Adrenal gland (tissue), 5 donors: ENCODE measurements at regions not wholly inside any gene's neighbourhood (a gene's known extent, or its start where the extent isn't known, plus 50 kb on each side); places are given as distances from the start of the nearest gene placed in this dataset.

Experiments
- POLR2A ChIP-seq, 2 donors: fragments of 450-650 bp; IDR thresholded peaks; one replicate each; pipeline ENCODE4 v1.6.1; 2017; ENCODE audit warnings: antibody characterized with exemption in 2 of 2, mild to moderate bottlenecking in 2 of 2, moderate library complexity in 1 of 2
- TF ChIP-seq, protein P1 (sequence below), 6 experiments: fragments of 450-650 bp in 4 of 6; fragments of 200-600 bp in 2 of 6; sonication (generic) in 1 of 6; IDR thresholded peaks; 1 replicate in 5 of 6; 2 replicates in 1 of 6; pipeline versions ENCODE4 v1.5.1 to v1.8.0; 2016 to 2021; ENCODE audit warnings: antibody characterized with exemption in 6 of 6, mild to moderate bottlenecking in 2 of 6, moderate library complexity in 1 of 6
- donor health status: DM: no; HTN: no; CAD: no.

DNA sequence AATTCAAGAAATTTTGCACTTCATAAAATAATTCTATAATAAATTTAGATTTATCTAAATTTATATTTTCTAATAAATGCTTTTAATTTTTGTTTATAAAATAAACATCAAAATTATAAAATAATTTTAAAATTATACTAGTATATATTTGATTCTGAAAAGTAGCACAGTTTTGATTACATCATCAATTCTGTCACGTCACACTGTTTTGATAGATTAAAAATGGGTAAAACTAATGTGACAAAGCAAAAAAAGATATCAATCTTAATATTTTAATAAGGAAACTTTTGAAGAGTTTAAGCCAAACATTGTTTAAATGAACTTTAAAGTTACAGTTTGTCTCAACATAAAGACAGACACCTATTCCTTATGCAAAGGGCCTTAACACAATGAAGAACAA lies 1001.8 kb downstream of the KCNT2 start:
- TF ChIP-seq POLR2A (IDR thresholded peaks at IDR 0.05): no peak
- TF ChIP-seq, protein P1, sequence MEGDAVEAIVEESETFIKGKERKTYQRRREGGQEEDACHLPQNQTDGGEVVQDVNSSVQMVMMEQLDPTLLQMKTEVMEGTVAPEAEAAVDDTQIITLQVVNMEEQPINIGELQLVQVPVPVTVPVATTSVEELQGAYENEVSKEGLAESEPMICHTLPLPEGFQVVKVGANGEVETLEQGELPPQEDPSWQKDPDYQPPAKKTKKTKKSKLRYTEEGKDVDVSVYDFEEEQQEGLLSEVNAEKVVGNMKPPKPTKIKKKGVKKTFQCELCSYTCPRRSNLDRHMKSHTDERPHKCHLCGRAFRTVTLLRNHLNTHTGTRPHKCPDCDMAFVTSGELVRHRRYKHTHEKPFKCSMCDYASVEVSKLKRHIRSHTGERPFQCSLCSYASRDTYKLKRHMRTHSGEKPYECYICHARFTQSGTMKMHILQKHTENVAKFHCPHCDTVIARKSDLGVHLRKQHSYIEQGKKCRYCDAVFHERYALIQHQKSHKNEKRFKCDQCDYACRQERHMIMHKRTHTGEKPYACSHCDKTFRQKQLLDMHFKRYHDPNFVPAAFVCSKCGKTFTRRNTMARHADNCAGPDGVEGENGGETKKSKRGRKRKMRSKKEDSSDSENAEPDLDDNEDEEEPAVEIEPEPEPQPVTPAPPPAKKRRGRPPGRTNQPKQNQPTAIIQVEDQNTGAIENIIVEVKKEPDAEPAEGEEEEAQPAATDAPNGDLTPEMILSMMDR (IDR thresholded peaks at IDR 0.05): no peak
